K562 (cell line): ENCODE measurements at regions not wholly inside any gene's neighbourhood (a gene's known extent, or its start where the extent isn't known, plus 50 kb on each side); places are given as distances from the start of the nearest gene placed in this dataset.

Experiments used
- TF ChIP-seq, protein P1 (sequence below), 2 experiments: fragments of 450-650 bp; IDR thresholded peaks; 2 replicates each; pipeline ENCODE4 v1.6.1; 2016; ENCODE audit warnings: mild to moderate bottlenecking in 2 of 2, borderline replicate concordance in 1 of 2, low read depth in 1 of 2, moderate library complexity in 1 of 2
- TF ChIP-seq, protein P2 (sequence below), 2 experiments: fragments of 450-650 bp; formaldehyde crosslinking in 1 of 2; IDR thresholded peaks; 2 replicates each; pipeline versions ENCODE4 v1.4.0 to v1.6.1; 2014 to 2020; ENCODE audit warnings: mild to moderate bottlenecking in 2 of 2, borderline replicate concordance in 1 of 2, low read depth in 1 of 2

DNA sequence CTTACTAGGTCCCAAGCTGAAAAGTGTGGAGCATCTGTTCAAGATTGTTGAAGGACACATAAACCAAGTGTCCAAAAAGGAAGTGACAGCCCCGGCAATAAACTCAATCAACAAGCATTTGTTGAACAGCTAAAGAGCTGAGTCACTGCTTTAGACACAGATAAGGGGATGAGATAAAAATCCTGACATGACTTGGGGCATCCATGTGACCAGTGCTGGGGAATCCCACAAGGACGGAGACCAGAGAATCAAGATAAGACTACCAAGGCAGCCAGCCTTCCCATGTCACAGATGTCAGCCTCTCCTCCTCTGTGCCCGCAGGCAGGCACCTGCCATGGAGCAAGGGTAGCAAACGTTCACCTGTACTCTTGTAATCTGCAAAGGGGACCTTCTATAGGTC lies 118.6 kb upstream of the KAZN start (continued):
- TF ChIP-seq, protein P1, sequence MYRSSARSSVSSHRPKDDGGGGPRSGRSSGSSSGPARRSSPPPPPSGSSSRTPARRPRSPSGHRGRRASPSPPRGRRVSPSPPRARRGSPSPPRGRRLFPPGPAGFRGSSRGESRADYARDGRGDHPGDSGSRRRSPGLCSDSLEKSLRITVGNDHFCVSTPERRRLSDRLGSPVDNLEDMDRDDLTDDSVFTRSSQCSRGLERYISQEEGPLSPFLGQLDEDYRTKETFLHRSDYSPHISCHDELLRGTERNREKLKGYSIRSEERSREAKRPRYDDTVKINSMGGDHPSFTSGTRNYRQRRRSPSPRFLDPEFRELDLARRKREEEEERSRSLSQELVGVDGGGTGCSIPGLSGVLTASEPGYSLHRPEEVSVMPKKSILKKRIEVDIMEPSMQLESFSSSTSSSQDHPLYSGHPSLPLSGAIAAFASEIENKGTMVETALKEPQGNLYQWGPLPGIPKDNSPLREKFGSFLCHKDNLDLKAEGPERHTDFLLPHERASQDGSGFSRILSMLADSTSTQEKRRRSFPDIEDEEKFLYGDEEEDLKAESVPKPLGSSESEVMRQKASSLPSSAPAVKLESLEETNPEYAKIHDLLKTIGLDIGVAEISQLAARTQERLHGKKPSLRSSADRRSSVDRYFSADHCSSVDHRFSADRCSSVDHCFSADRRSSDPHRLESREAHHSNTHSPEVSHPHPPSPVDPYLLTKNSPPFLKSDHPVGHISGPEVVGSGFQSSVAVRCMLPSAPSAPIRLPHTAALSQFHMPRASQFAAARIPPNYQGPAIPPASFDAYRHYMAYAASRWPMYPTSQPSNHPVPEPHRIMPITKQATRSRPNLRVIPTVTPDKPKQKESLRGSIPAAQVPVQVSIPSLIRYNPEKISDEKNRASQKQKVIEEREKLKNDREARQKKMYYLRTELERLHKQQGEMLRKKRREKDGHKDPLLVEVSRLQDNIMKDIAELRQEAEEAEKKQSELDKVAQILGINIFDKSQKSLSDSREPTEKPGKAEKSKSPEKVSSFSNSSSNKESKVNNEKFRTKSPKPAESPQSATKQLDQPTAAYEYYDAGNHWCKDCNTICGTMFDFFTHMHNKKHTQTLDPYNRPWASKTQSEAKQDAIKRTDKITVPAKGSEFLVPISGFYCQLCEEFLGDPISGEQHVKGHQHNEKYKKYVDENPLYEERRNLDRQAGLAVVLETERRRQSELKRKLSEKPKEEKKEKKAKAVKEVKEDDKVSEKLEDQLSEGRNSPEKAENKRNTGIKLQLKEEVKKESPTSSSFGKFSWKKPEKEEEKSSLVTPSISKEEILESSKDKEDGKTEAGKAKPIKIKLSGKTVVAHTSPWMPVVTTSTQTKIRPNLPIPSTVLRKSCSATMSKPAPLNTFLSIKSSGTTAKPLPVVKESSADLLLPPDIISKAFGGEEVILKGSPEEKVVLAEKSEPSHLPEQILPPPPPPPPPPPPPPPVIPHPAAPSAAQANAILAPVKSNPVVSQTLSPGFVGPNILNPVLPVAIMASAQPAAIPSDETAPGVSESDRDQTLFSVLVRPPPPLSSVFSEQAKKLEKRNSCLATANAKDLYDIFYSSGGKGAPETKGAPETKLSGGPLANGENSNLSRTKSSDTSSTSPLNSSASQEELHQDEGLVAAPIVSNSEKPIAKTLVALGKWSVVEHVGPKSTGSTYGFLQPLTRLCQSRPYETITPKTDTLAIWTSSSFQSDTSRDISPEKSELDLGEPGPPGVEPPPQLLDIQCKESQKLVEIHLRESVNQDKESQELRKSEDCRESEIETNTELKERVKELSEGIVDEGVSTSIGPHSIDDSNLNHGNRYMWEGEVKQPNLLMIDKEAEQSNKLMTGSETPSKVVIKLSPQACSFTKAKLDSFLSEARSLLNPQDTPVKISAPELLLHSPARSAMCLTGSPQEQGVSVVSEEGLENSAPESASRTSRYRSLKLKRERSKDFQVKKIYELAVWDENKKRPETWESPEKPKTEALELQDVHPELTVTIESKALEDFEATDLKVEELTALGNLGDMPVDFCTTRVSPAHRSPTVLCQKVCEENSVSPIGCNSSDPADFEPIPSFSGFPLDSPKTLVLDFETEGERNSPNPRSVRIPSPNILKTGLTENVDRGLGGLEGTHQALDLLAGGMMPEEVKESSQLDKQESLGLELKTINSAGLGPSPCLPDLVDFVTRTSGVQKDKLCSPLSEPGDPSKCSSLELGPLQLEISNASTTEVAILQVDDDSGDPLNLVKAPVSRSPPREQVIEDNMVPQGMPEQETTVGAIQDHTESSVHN (IDR thresholded peaks at IDR 0.05; ENCODE audit: borderline replicate concordance in 1 of 2, low read depth in 1 of 2) = peak in 1 of 2 experiments; percentile 65; a peak in 1 of 4 replicates
- TF ChIP-seq, protein P2, sequence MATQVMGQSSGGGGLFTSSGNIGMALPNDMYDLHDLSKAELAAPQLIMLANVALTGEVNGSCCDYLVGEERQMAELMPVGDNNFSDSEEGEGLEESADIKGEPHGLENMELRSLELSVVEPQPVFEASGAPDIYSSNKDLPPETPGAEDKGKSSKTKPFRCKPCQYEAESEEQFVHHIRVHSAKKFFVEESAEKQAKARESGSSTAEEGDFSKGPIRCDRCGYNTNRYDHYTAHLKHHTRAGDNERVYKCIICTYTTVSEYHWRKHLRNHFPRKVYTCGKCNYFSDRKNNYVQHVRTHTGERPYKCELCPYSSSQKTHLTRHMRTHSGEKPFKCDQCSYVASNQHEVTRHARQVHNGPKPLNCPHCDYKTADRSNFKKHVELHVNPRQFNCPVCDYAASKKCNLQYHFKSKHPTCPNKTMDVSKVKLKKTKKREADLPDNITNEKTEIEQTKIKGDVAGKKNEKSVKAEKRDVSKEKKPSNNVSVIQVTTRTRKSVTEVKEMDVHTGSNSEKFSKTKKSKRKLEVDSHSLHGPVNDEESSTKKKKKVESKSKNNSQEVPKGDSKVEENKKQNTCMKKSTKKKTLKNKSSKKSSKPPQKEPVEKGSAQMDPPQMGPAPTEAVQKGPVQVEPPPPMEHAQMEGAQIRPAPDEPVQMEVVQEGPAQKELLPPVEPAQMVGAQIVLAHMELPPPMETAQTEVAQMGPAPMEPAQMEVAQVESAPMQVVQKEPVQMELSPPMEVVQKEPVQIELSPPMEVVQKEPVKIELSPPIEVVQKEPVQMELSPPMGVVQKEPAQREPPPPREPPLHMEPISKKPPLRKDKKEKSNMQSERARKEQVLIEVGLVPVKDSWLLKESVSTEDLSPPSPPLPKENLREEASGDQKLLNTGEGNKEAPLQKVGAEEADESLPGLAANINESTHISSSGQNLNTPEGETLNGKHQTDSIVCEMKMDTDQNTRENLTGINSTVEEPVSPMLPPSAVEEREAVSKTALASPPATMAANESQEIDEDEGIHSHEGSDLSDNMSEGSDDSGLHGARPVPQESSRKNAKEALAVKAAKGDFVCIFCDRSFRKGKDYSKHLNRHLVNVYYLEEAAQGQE (IDR thresholded peaks at IDR 0.05; ENCODE audit: borderline replicate concordance) = peak; percentile 41; the same call in 1 of the 2 replicates
- TF ChIP-seq, protein P2 (CRISPR knock-in tag; IDR thresholded peaks at IDR 0.05; ENCODE audit: low read depth) = no peak
